Activated effector memory CD4-positive, alpha-beta T cell treated with anti-CD3 and anti-CD28 coated beads, Interleukin-2, amount 50 U/mL, for 16 hours (primary cell): ENCODE measurements at regions not wholly inside any gene's neighbourhood (a gene's known extent, or its start where the extent isn't known, plus 50 kb on each side); places are given as distances from the start of the nearest gene placed in this dataset.

Experiments used
- DNase-seq: peaks from one replicate; pipeline ENCODE4 v3.0.0-alpha.2; 2020

GRCh38 chr9:97747201-97747965, 50.2 kb upstream of the XPA start:
- no peak for DNase-seq

DNA sequence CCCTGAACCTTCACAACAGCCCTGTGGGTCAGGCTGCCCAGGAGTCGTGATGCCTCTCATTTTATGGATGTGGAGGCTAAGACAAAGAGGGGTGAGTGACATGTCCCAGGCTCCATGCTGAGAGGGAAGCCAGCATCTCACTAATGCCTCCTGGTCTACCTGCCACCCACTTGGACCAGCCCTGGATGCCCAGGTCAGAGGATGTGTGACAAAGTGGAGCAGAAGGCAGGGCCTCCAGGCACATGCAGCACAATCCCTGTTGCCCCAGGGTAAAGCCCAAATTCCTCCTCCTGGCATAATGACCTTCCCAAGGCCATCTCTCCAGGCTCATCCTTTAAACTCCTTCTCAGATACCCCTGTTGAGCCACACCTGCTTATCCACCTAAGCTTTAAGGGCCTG, 51.4 kb upstream of the XPA start:
- DNase-seq: no peak

- DNase-seq: peak; percentile 34
These were observed 52.8 kb upstream of the XPA start for GRCh38 chr9:97749928-97750327.

DNA sequence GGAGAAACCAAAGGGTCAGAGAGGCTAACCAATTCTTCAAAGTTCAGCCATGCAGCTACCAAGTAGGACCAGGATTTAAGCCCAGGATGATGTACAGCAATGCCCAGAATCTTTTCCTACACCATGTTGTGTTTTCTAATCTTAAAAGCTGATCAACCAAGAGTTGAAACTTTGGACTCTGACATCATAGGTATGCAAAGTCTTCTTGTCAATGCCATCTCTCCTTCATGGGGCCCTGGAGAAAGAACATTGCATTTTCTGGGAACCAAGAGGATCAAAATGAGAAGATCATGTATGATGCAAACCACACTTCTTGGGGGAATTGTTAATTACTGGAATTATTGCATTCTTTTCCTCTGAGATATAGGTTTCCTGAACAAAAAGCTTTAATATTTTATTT, 54.4 kb upstream of the XPA start:
- no peak for DNase-seq

DNA sequence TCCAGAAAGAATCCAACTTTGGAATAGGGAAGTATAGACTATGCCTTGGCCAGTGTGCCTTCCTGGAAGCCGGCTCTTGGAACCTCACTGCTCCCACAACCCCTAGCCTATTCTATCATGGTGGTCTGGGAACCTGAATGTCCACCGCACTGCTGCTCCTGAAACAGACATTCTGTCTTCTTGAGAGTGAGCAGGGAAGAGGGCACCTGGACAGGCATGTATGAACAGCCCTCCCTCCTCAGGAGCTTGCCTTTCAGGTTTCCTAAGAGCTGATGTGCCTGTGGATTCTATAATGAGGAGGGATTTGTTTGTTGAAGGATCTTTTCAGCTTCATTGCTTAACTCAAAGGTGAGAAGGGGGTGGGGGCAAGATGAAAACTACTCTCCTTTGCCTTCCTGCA, 55.1 kb upstream of the XPA start:
- no peak for DNase-seq

- DNase-seq: no peak
These were observed 56.2 kb upstream of the XPA start for GRCh38 chr9:97753364-97753763.

GRCh38 chr9:97753975-97754374, 56.8 kb upstream of the XPA start:
- no peak for DNase-seq

DNA sequence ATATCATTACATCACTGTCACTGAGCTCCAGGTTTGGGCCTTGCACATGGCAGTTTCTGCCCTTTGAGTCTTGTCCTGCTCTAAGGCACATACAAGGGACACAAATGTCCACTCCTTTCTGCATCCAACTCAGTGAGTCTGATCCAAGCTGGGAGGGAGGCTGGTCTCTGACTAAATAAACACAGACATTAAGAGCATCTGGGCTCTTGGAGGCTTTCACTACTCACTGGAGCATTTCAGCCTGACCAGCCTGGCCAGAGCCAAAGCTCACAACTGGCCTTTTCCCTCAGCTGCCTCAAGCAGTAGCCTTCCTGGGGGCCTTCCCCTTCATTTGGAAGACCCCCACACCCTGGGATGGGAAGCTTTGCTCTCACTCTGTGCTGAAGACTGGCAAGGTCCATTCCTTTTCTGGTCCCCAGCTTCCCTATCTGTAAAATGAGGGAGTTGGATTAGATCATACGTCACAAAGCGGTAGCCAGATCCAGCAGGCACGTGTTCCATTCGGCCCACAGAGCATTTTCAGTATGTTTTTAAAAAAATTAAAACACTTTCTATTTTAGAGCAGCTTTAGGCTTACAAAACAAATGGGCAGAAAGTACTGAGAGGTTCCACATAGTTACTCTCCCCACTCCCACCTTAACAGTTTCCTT, 58.6 kb upstream of the XPA start:
- DNase-seq: peak; percentile 25

GRCh38 chr9:97756991-97757390, 59.9 kb upstream of the XPA start:
- no peak for DNase-seq

DNA sequence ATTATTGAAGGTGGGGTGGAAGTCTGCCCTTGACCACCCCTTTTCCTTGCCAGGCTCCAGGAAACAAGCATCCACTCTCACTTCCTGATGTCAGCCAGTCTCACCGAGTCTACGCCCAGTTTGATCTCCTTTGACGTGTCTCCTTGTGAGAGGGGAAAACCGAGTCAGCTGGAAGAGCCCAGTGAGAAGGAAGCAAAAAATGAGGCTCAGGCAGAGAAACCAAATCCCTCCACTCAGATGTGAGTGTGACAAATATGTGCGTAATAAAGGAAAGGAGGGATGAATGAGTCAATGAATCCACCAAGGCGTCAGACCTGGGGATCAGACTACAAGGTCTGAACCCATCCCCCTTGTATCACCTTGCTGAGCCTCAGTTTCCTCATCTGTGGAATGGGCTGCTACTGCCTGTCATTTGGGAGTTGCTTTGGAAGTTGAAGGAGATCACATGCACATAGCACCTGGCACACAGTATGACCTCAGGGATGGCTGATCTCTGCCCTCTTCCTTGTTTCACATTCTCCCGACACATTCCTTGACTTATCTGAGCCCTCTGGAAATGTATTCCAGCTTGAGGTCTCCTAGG, 61.3 kb upstream of the XPA start:
- no peak for DNase-seq

DNA sequence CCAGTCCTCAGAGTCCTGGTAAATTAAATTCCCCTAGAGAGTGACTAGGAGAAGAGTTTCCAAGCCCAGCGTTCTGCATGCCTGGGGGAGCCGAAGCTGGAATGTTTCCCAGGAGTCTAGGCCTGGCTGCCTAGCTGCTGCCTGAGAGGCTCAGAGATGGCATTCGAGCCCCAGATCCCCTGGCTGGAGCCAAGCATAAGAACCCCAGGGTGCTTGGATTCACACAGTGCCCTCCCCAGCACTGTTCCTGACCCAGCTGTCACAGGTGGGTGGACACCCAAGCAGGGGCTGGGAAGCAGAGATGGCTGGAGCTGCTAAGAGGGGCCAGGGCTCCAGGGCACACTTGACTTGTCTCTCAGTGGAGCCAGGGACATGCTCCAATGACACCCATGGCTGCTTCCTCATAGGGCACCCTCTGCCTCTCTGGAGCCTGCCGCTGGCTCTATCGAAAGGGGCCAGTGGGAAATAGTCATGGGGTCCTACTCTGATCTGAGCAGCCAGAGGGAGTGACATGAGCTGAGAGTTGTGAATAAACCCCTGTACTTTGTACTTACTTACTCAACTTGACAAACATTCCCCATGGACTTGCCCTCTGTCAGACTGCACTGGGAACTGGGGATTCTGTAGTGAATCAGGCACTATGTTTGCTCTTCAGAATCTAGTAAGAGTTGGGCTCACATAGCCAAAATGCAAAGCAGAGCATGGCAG, 62.6 kb upstream of the XPA start:
- DNase-seq: no peak

DNA sequence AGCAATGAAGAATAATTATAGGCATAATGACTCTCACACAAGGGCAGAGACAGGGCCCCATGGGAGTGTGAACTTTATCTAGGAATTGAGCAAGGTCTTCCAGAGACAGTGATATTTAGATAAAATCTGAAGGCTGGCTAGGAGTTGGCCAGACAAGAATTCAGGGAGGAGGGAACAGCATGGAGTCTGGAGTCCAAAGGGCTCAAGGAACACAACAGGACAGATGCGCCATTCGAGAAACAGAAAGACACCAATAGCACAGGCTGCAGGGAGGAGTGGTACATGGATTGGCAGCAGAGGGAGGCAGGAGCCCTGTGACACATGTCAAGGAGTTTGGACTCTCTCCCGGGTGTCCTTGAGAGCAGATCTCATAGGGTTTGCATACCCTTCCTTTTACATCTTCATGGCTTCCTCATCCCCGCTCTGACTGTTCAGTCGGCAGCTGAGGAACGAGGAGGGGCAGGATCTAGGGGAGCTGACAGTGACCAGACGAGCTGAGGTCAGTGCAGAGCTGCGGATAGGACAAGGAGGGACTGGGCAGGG, 64.0 kb upstream of the XPA start:
- DNase-seq: no peak

DNA sequence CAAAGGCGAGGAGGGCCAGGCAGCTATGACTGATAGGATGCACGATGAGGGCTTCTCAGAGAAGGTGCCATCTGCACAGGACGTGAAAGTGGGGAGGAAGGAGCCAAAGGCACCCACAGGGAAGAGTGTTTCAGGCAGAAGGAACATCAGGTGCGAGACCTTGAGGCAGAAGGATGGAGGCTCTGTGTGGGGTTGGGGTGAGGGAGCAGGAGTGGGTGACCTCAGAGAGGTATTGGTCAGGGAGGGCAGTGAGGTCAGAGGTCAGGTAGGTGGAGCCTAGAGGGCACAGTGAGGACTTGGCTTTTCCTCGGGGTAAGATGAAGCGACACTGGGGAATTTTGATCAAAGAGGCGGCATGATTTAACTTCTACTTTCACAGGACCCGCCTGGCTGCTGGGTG, 64.7 kb upstream of the XPA start:
- DNase-seq: no peak

DNA sequence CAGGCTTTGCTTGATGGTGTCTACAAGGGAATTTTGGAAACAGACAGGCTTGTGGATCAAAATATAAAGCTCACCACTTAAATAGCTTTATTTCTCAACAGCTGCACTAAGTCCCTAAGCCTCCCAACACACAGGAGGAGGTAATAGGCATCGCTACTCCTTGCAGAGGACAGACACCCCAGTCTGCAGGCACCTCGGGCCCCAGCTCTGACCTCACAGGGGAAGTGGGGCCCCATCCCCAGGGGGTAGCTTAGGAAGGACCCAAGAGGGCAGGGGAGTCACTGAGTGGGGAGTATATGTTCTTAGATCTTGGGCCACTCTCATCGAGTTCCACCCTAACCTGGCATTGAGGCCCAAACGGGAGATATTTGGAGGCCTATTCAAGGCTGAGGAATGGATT, 66.7 kb upstream of the XPA start:
- no peak for DNase-seq

- DNase-seq: no peak
These were observed 69.0 kb upstream of the XPA start for GRCh38 chr9:97766092-97766491.

DNA sequence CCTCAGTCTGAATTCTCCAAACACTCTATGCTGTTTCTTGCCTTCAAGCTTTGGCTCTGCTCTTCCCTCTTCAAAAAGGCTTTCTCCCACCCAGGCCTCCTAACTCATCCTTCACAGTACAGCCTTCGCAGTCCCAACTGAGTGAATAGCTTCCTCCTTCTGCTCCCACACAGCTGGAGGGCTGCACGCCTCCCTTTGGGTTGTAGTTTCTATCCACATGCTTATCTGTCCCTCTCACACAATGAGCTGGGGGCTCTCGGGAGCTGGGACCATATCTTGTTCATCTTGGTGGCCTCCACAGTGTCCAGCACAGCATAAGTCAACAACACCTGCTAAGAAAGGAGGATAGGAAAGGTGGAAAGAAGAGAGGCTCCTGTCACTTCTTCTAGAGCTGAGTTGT, 69.5 kb upstream of the XPA start:
- no peak for DNase-seq

DNA sequence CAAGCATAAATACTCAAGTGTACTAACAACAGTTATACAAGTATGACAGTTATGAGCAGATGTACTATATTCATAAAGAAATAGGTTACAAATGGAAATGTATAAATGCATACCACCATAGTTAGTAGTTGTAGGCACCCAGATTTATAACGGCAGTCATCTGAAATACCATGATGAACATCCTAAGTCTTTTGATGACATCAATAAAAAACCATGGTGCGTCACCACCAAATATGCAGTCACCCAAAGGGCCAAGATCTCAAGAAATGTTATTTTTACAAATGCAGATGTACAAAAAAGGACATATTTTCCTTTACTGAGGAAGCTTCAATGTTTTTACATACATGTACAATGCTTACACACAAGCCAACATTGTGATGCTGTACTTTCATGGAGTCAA, 70.8 kb upstream of the XPA start:
- DNase-seq: no peak

GRCh38 chr9:97768746-97769145, 71.6 kb upstream of the XPA start:
- DNase-seq: no peak

- DNase-seq: no peak
These were observed 72.1 kb upstream of the XPA start for GRCh38 chr9:97769208-97769607.

DNA sequence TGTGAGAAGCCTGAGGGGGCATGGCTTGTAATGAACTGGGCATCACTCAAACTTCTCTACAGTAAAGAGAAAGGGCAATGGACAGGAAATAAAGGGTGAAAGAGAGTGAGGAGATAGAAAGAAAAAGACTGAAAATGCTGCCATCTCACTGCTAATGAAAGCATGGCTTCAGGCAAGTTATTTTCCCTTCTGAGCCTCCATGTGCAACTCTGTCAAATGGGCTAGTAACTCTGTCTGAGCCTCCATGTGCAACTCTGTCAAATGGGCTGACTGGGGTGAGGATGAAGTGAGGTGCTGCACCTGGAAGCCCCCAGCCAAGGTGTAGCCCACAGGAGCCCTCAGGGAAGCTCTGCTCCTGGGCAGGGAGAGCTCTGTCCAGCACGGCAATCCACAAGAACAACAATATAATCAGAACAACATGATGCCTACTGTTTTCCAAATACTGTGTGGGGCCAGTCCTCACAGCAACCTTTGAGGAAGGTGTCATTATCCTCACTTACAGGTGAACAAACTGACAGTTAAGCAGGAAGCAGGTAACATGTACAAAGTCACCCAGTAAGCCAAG, 73.8 kb upstream of the XPA start:
- DNase-seq: no peak

GRCh38 chr9:97771641-97772040, 74.5 kb upstream of the XPA start:
- no peak for DNase-seq

GRCh38 chr9:97772145-97772544, 75.0 kb upstream of the XPA start:
- no peak for DNase-seq

GRCh38 chr9:97773091-97773490, 76.0 kb upstream of the XPA start:
- DNase-seq: no peak
